H9 (cell line): ENCODE measurements at regions not wholly inside any gene's neighbourhood (a gene's known extent, or its start where the extent isn't known, plus 50 kb on each side); places are given as distances from the start of the nearest gene placed in this dataset.

Source experiments
- DNase-seq: peaks from one replicate; pipeline ENCODE4 v3.0.0-alpha.2; 2017
- H2AFZ ChIP-seq: one replicate; pipeline ENCODE4 v1.6.1; 2013; ENCODE audit warnings: mild to moderate bottlenecking, low read length, control low read depth, moderate library complexity
- H2AK5ac ChIP-seq: 2 replicates; pipeline ENCODE4 v1.6.1; 2013; ENCODE audit warnings: low read length, control low read depth, mixed read lengths; ENCODE audit not compliant: insufficient read length
- H2BK120ac ChIP-seq: one replicate; pipeline ENCODE4 v1.6.1; 2013; ENCODE audit warnings: low read depth, mild to moderate bottlenecking, low read length, control low read depth, inconsistent platforms; ENCODE audit not compliant: poor library complexity, severe bottlenecking
- H2BK12ac ChIP-seq: 2 replicates; pipeline ENCODE4 v1.6.1; 2013; ENCODE audit warnings: low read length, control low read depth, mixed read lengths, low read depth; ENCODE audit not compliant: insufficient read length
- H2BK15ac ChIP-seq: 2 replicates; pipeline ENCODE4 v1.6.1; 2013; ENCODE audit warnings: low read depth, low read length, control low read depth
- H2BK20ac ChIP-seq: one replicate; pipeline ENCODE4 v1.6.1; 2013; ENCODE audit warnings: low read depth, mild to moderate bottlenecking, low read length, control low read depth, inconsistent platforms; ENCODE audit not compliant: poor library complexity, severe bottlenecking
- H2BK5ac ChIP-seq: 2 replicates; pipeline ENCODE4 v1.6.1; 2013; ENCODE audit warnings: low read length, control low read depth, mixed read lengths; ENCODE audit not compliant: insufficient read length
- H3K14ac ChIP-seq: 2 replicates; pipeline ENCODE4 v1.6.1; 2013; ENCODE audit warnings: low read length, control low read depth; ENCODE audit not compliant: insufficient read depth
- H3K18ac ChIP-seq: 2 replicates; pipeline ENCODE4 v1.6.1; 2013; ENCODE audit warnings: low read depth, mild to moderate bottlenecking, mixed read lengths, low read length, control low read depth; ENCODE audit not compliant: insufficient read length
- H3K23ac ChIP-seq: 2 replicates; pipeline ENCODE4 v1.6.1; 2013; ENCODE audit warnings: low read length, control low read depth, mixed read lengths, low read depth; ENCODE audit not compliant: insufficient read length
- H3K23me2 ChIP-seq: 2 replicates; pipeline ENCODE4 v1.6.1; 2013; ENCODE audit warnings: low read depth, mild to moderate bottlenecking, mixed read lengths, low read length, control low read depth; ENCODE audit not compliant: insufficient read length, poor library complexity, severe bottlenecking
- H3K27ac ChIP-seq: 2 replicates; pipeline ENCODE4 v1.5.1; 2013; ENCODE audit warnings: low read length, control low read depth, mixed read lengths, low read depth; ENCODE audit not compliant: insufficient read length
- H3K27me3 ChIP-seq: 2 replicates; pipeline ENCODE4 v1.6.1; 2013; ENCODE audit warnings: low read length, control low read depth, inconsistent platforms; ENCODE audit not compliant: insufficient read depth
- H3K4ac ChIP-seq: 2 replicates; pipeline ENCODE4 v1.6.1; 2013; ENCODE audit warnings: low read depth, mild to moderate bottlenecking, control low read depth, inconsistent platforms, low read length, moderate library complexity
- H3K4me1 ChIP-seq: 2 replicates; pipeline ENCODE4 v1.6.1; 2013; ENCODE audit warnings: low read length, control low read depth, inconsistent platforms; ENCODE audit not compliant: insufficient read depth
- H3K4me2 ChIP-seq: 2 replicates; pipeline ENCODE4 v1.6.1; 2013; ENCODE audit warnings: low read length, control low read depth, mixed read lengths; ENCODE audit not compliant: insufficient read length, insufficient read depth
- H3K56ac ChIP-seq: 2 replicates; pipeline ENCODE4 v1.6.1; 2013; ENCODE audit warnings: low read depth, mild to moderate bottlenecking, mixed read lengths, low read length, control low read depth; ENCODE audit not compliant: insufficient read length
- H3K79me1 ChIP-seq: 2 replicates; pipeline ENCODE4 v1.6.1; 2013; ENCODE audit warnings: low read depth, mild to moderate bottlenecking, moderate library complexity, low read length, control low read depth, inconsistent platforms; ENCODE audit not compliant: insufficient read depth, poor library complexity, severe bottlenecking
- H3K79me2 ChIP-seq: 2 replicates; pipeline ENCODE4 v1.6.1; 2013; ENCODE audit warnings: low read length, control low read depth, inconsistent platforms; ENCODE audit not compliant: insufficient read depth
- H3K9ac ChIP-seq: 2 replicates; pipeline ENCODE4 v1.6.1; 2013; ENCODE audit warnings: low read length, control low read depth, mixed read lengths; ENCODE audit not compliant: insufficient read length; ENCODE audit errors: extremely low read depth
- H3K9me3 ChIP-seq: one replicate; pipeline ENCODE4 v1.6.1; 2013; ENCODE audit warnings: low read depth, low read length, inconsistent platforms; ENCODE audit not compliant: control insufficient read depth
- H3T11ph ChIP-seq: one replicate; pipeline ENCODE4 v1.6.1; 2013; ENCODE audit warnings: mild to moderate bottlenecking, low read length, control low read depth, inconsistent platforms
- H4K20me1 ChIP-seq: one replicate; pipeline ENCODE4 v1.6.1; 2013; ENCODE audit not compliant: control insufficient read depth, insufficient read length, insufficient read depth
- H4K5ac ChIP-seq: 2 replicates; pipeline ENCODE4 v1.6.1; 2013; ENCODE audit warnings: low read depth, mild to moderate bottlenecking, mixed read lengths, low read length, control low read depth; ENCODE audit not compliant: insufficient read length
- H4K8ac ChIP-seq: replicated peaks from 2 replicates; pipeline ENCODE4 v1.6.1; 2013; ENCODE audit warnings: low read length, control low read depth, mixed read lengths, low read depth; ENCODE audit not compliant: insufficient read length
- H4K91ac ChIP-seq: 2 replicates; pipeline ENCODE4 v1.6.1; 2013; ENCODE audit warnings: low read depth, mild to moderate bottlenecking, moderate library complexity, mixed read lengths, low read length, control low read depth; ENCODE audit not compliant: insufficient read length
- H3K27ac Mint-ChIP-seq, 3 experiments: 2 replicates in 2 of 3; 3 replicates in 1 of 3; pipeline ENCODE4 v1.8.0; 2020 to 2021; ENCODE audit warnings: mixed read lengths in 3 of 3, mild to moderate bottlenecking in 1 of 3, moderate library complexity in 1 of 3
- H3K27me3 Mint-ChIP-seq: 2 replicates; pipeline ENCODE4 v1.8.0; 2021; ENCODE audit warnings: low read depth, mild to moderate bottlenecking, moderate library complexity, mixed read lengths
- H3K36me3 Mint-ChIP-seq, 3 experiments: 2 replicates in 2 of 3; 3 replicates in 1 of 3; pipeline ENCODE4 v1.8.0; 2020 to 2021; ENCODE audit warnings: low read depth in 3 of 3, mixed read lengths in 3 of 3; ENCODE audit not compliant: insufficient read depth in 1 of 3
- H3K4me1 Mint-ChIP-seq, 2 experiments: 2 replicates each; pipeline ENCODE4 v1.8.0; 2020; ENCODE audit warnings: mixed read lengths in 2 of 2
- H3K4me3 Mint-ChIP-seq, 2 experiments: 2 replicates in 1 of 2; 3 replicates in 1 of 2; pipeline ENCODE4 v1.8.0; 2020 to 2021; ENCODE audit warnings: mild to moderate bottlenecking in 2 of 2, mixed read lengths in 2 of 2, moderate library complexity in 1 of 2
- H3K9me3 Mint-ChIP-seq, 2 experiments: 2 replicates in 1 of 2; 3 replicates in 1 of 2; pipeline ENCODE4 v1.8.0; 2020; ENCODE audit warnings: mild to moderate bottlenecking in 2 of 2, mixed read lengths in 2 of 2, moderate library complexity in 1 of 2
- WGBS: extraction: QIAGEN DNeasy Blood & Tissue Kit; methylation state at CpG from one replicate; pipeline ENCODE4 v1.1.7; 2013; ENCODE audit warnings: missing lambda C conversion rate, low lambda C conversion rate, mixed read lengths; ENCODE audit not compliant: insufficient read length; ENCODE audit errors: extremely low coverage; 5-methylcytosine and 5-hydroxymethylcytosine counted together
- TF ChIP-seq, protein P1 (sequence below): fragments of 200-600 bp; sonication (generic); conservative IDR thresholded peaks from 3 replicates; pipeline ENCODE4 v1.8.0; 2021; ENCODE audit warnings: antibody characterized with exemption, mild to moderate bottlenecking

DNA sequence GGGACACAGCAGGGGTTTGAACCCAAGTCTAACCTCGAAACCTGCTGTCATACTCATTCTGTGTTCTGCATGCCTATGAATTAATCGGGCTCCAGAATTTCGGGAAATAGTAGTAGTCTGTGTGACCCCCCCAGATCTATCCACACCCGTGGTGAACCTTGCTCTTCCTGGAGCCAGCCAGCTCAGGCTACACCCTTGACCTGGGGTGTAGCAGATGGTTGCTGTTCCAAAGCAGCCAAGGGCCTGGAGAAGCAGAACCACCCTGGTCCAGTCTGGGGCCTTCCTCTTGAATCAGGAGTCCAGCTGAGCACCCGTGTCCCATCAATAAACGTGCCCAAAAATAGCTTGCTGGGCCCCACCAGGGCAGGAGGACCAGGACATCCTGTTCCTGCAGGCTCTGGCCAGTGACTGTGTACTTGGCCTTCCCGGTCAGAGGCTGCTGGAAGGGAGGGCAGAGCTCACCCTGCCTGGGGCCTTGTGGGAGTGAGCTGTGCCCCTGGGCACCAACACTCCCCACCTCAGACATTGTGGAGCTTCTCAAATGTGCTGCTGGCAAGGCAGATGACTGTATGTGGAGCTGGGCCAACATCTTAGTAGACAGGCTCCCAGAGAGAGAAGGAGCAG is 101.2 kb upstream of the ZNF716 start:
- H3K9me3 Mint-ChIP-seq: peaks cover 97 to 98% of the 10 kb centered on the region in 2 experiments

More for the DNA sequence above, 101.2 kb upstream of the ZNF716 start:
- TF ChIP-seq, protein P1, sequence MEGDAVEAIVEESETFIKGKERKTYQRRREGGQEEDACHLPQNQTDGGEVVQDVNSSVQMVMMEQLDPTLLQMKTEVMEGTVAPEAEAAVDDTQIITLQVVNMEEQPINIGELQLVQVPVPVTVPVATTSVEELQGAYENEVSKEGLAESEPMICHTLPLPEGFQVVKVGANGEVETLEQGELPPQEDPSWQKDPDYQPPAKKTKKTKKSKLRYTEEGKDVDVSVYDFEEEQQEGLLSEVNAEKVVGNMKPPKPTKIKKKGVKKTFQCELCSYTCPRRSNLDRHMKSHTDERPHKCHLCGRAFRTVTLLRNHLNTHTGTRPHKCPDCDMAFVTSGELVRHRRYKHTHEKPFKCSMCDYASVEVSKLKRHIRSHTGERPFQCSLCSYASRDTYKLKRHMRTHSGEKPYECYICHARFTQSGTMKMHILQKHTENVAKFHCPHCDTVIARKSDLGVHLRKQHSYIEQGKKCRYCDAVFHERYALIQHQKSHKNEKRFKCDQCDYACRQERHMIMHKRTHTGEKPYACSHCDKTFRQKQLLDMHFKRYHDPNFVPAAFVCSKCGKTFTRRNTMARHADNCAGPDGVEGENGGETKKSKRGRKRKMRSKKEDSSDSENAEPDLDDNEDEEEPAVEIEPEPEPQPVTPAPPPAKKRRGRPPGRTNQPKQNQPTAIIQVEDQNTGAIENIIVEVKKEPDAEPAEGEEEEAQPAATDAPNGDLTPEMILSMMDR: no peak
- Histone ChIP-seq H4K5ac (no peak overlapping the region), H3K14ac (no peak overlapping the region), H4K91ac (no peak overlapping the region), H4K8ac (no peak overlapping the region), H2BK15ac (no peak overlapping the region), H3K23me2 (no peaks in the 10 kb centered on the region), H3K4ac (no peak overlapping the region), H2BK12ac (no peak overlapping the region), H3K9ac (no peak overlapping the region), H3K4me1 (no peaks in the 10 kb centered on the region), H3K23ac (no peak overlapping the region), H3T11ph (no peak overlapping the region), H3K18ac (no peak overlapping the region), H2BK120ac (no peak overlapping the region), H3K27ac (no peak overlapping the region), H3K4me2 (no peak overlapping the region), H3K27me3 (no peaks in the 10 kb centered on the region), H2BK5ac (no peak overlapping the region), H2AK5ac (no peak overlapping the region), H2AFZ (no peak overlapping the region), H4K20me1 (no peaks in the 10 kb centered on the region), H3K56ac (no peak overlapping the region), H3K79me2 (no peaks in the 10 kb centered on the region), H3K9me3 (peaks cover 99% of the 10 kb centered on the region), H3K79me1 (no peaks in the 10 kb centered on the region), H2BK20ac (no peak overlapping the region)
- no CpG with 5 or more reads among the region's 7 CpGs for WGBS
- DNase-seq: no peak
- no peak overlapping the region for H3K27ac Mint-ChIP-seq
- no peaks in the 10 kb centered on the region; the same call in 1 of the 2 replicates for H3K27me3 Mint-ChIP-seq
- H3K36me3 Mint-ChIP-seq: peaks cover 27 to 35% (median 33%) of the 10 kb centered on the region in 3 experiments
- H3K4me1 Mint-ChIP-seq: no peaks in the 10 kb centered on the region
- no peak overlapping the region for H3K4me3 Mint-ChIP-seq
